Neural progenitor cell (in vitro differentiated cells): ENCODE measurements at regions not wholly inside any gene's neighbourhood (a gene's known extent, or its start where the extent isn't known, plus 50 kb on each side); places are given as distances from the start of the nearest gene placed in this dataset.

ENCODE experiments used
- CTCF ChIP-seq: fragments of 200-600 bp; sonication (generic); IDR thresholded peaks from 2 replicates; pipeline ENCODE4 v1.5.1; 2017; ENCODE audit warnings: antibody characterized with exemption, mild to moderate bottlenecking
- EZH2 ChIP-seq: fragments of 200-600 bp; sonication (generic); IDR thresholded peaks from 2 replicates; pipeline ENCODE4 v1.6.1; 2017; ENCODE audit warnings: antibody characterized with exemption, mild to moderate bottlenecking, moderate library complexity

GRCh38 chr4:171751538-171751937, 61.7 kb upstream of the GALNTL6 start:
- TF ChIP-seq EZH2: no peak
- no peak for TF ChIP-seq CTCF
